T-helper 1 cell (primary cell): ENCODE measurements at regions not wholly inside any gene's neighbourhood (a gene's known extent, or its start where the extent isn't known, plus 50 kb on each side); places are given as distances from the start of the nearest gene placed in this dataset.

ENCODE experiments used
- DNase-seq, 5 donors: peaks; one replicate each; pipeline ENCODE4 v3.0.0-alpha.2; 2012 to 2020

GRCh38 chr14:47778631-47779030, 103.2 kb upstream of the MDGA2 start:
- no peak for DNase-seq

- no peak for DNase-seq
These were observed 97.2 kb upstream of the MDGA2 start for GRCh38 chr14:47772652-47773051.

DNA sequence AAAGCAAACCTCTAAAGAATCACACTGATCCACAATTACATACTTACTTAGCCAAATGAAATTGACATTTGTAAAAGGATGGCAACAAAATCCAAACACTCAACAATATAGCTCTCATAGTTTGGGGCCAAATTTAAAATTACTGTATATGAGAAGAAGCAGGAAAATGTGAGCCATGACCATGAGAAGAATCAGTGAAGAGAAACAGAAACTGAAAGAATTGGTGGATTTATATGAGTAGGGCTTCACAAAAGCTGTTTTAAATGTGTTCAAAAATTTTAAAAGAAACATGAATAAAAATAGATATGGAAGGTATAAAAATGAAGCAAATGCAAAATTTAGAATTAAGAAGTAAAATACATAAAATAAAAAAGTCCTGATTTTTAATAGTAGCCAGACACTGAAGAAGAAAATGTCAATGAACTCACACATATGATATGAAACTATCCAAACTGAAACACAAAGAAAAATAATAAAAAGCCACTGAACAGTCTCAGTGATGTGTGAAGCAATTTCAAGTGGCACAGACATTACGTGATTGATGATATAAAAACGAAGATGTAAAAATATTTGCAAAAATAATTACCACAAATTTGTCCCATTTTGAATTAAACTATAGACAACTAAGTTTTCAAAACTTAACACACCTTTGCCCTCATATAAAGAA, 87.9 kb upstream of the MDGA2 start:
- DNase-seq = no peak

DNA sequence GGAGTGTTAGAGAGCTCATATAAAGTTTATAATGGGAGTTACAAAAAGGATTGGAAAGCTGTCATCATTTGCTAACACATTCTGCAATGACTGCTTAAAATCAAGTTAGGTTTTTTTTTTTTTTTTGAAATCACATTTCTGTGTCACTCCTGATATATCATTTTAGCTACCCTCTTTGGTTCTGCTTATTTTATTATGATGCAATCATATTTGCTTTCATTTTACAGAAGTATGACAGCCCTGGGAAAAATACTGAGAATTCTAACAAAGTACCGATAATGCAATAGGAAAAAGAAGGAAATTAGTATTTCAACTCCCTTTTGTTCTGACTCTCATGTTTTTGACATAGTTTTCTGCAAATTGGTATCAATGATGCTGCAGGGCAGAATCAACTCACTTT, 71.6 kb upstream of the MDGA2 start:
- no peak for DNase-seq

GRCh38 chr14:47744155-47744554, 68.8 kb upstream of the MDGA2 start:
- DNase-seq = no peak

- DNase-seq = no peak
These were observed 64.1 kb upstream of the MDGA2 start for GRCh38 chr14:47739541-47739940.

DNA sequence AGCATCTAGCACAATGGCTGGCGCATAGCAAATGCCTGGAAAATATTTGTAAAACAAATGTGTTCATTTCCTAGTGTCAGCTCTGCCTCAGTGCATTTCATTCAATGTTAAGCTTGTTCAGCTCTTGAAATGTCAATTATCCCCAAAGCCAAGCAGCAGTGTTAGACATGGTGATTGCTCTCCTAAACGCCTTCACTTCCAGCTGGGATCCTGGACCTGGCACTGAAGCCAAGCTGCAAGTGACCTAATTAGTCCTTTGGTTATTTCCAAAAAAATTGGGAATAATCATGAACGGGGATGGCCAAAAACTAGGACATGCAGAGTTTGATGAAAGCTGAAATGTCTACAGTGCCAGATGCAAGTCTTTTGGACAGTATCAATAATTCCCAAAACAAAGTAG, 54.9 kb upstream of the MDGA2 start:
- no peak for DNase-seq
